CD14-positive monocyte (primary cell): ENCODE measurements at regions not wholly inside any gene's neighbourhood (a gene's known extent, or its start where the extent isn't known, plus 50 kb on each side); places are given as distances from the start of the nearest gene placed in this dataset.
"Not testable (repeated sequence)": the region's sequence is repeated elsewhere in the genome, so short reads cannot be mapped to it uniquely, and the experiment has no call there.

Source experiments
- DNase-seq, 3 donors: peaks; one replicate each; pipeline ENCODE4 v3.0.0-alpha.2; 2011 to 2022
- H2AFZ ChIP-seq: 2 replicates; pipeline ENCODE4 v1.6.0; 2012; ENCODE audit warnings: mild to moderate bottlenecking, low read depth, low read length, inconsistent platforms; ENCODE audit not compliant: insufficient read depth, poor library complexity, severe bottlenecking
- H3K27ac ChIP-seq, 2 donors: 1 replicate in 1 of 2; 2 replicates in 1 of 2; pipeline ENCODE4 v1.5.1; 2012 to 2013; ENCODE audit warnings: low read length in 2 of 2, control low read depth in 1 of 2, inconsistent platforms in 1 of 2, low read depth in 1 of 2, mild to moderate bottlenecking in 1 of 2
- H3K27me3 ChIP-seq, 2 donors: one replicate each; pipeline versions ENCODE4 v1.6.0 to v1.6.1; 2011 to 2013; ENCODE audit warnings: low read length in 2 of 2; ENCODE audit not compliant: control insufficient read depth in 2 of 2, insufficient read depth in 2 of 2
- H3K36me3 ChIP-seq, 2 donors: replicated peaks in 1 of 2; 1 replicate in 1 of 2; 2 replicates in 1 of 2; pipeline versions ENCODE4 v1.5.1 to v1.6.1; 2012 to 2013; ENCODE audit warnings: low read length in 2 of 2, control low read depth in 1 of 2, inconsistent platforms in 1 of 2, mild to moderate bottlenecking in 1 of 2; ENCODE audit not compliant: insufficient read depth in 2 of 2, control insufficient read depth in 1 of 2
- H3K4me1 ChIP-seq, 2 donors: 1 replicate in 1 of 2; 2 replicates in 1 of 2; pipeline versions ENCODE4 v1.5.1 to v1.6.1; 2012 to 2013; ENCODE audit warnings: low read length in 2 of 2, control low read depth in 1 of 2, inconsistent platforms in 1 of 2, mild to moderate bottlenecking in 1 of 2, moderate library complexity in 1 of 2; ENCODE audit not compliant: insufficient read depth in 2 of 2, control insufficient read depth in 1 of 2
- H3K4me2 ChIP-seq: replicated peaks from 2 replicates; pipeline ENCODE3; 2012; ENCODE audit warnings: low read length, moderate library complexity, mild to moderate bottlenecking; ENCODE audit not compliant: poor library complexity, severe bottlenecking; ENCODE audit errors: extremely low read depth
- H3K4me3 ChIP-seq, 3 experiments: fragments of 200-600 bp in 1 of 3; sonication (generic) in 1 of 3; replicated peaks in 1 of 3; 1 replicate in 2 of 3; 2 replicates in 1 of 3; pipeline ENCODE4 v1.5.1; 2011 to 2013; ENCODE audit warnings: low read length in 3 of 3, mild to moderate bottlenecking in 3 of 3, control low read depth in 2 of 3, low read depth in 2 of 3, inconsistent platforms in 1 of 3, moderate library complexity in 1 of 3
- H3K79me2 ChIP-seq: 2 replicates; pipeline ENCODE4 v1.6.0; 2012; ENCODE audit warnings: mild to moderate bottlenecking, control low read depth, inconsistent platforms, low read length, moderate library complexity; ENCODE audit not compliant: insufficient read depth
- H3K9ac ChIP-seq: 2 replicates; pipeline ENCODE4 v1.6.0; 2017; ENCODE audit warnings: low read length, mild to moderate bottlenecking; ENCODE audit not compliant: insufficient read depth, poor library complexity, severe bottlenecking
- H3K9me3 ChIP-seq, 2 donors: replicated peaks in 1 of 2; 1 replicate in 1 of 2; 2 replicates in 1 of 2; pipeline versions ENCODE4 v1.5.1 to v1.6.1; 2012 to 2013; ENCODE audit warnings: low read length in 2 of 2, control low read depth in 1 of 2; ENCODE audit not compliant: control insufficient read depth in 1 of 2, insufficient read depth in 1 of 2
- H4K20me1 ChIP-seq: 2 replicates; pipeline ENCODE4 v1.6.0; 2012; ENCODE audit warnings: mild to moderate bottlenecking, low read length, control low read depth, moderate library complexity; ENCODE audit not compliant: insufficient read depth
- H3K27ac Mint-ChIP-seq, 7 donors: one replicate each; pipeline ENCODE4 v1.8.0; 2020; ENCODE audit warnings: mild to moderate bottlenecking in 7 of 7, mixed read lengths in 7 of 7, moderate library complexity in 6 of 7, inconsistent platforms in 2 of 7
- H3K27me3 Mint-ChIP-seq, 3 donors: one replicate each; pipeline ENCODE4 v1.8.0; 2021 to 2022; ENCODE audit warnings: low read depth in 3 of 3, mild to moderate bottlenecking in 3 of 3, mixed read lengths in 3 of 3, moderate library complexity in 3 of 3, inconsistent platforms in 1 of 3
- H3K36me3 Mint-ChIP-seq, 2 donors: one replicate each; pipeline ENCODE4 v1.8.0; 2020; ENCODE audit warnings: mixed read lengths in 2 of 2, inconsistent platforms in 1 of 2, mild to moderate bottlenecking in 1 of 2
- H3K4me1 Mint-ChIP-seq: one replicate; pipeline ENCODE4 v1.8.0; 2020; ENCODE audit warnings: mild to moderate bottlenecking, mixed read lengths
- H3K4me3 Mint-ChIP-seq, 2 donors: one replicate each; pipeline ENCODE4 v1.8.0; 2020; ENCODE audit warnings: mild to moderate bottlenecking in 2 of 2, mixed read lengths in 2 of 2, moderate library complexity in 1 of 2
- H3K9me3 Mint-ChIP-seq, 7 donors: one replicate each; pipeline ENCODE4 v1.8.0; 2020 to 2022; ENCODE audit warnings: mixed read lengths in 7 of 7, mild to moderate bottlenecking in 6 of 7, moderate library complexity in 6 of 7, inconsistent platforms in 2 of 7
- WGBS: methylation state at CpG from one replicate; pipeline ENCODE4 v1.1.5; 2013; ENCODE audit warnings: missing lambda C conversion rate; ENCODE audit not compliant: insufficient coverage; 5-methylcytosine and 5-hydroxymethylcytosine counted together
- intact Hi-C, 2 donors: fragments of 100-400 bp; cut with micrococcal nuclease; formaldehyde crosslinking; loops; one replicate each; pipeline versions ENCODE4 v1.15.0 to v1.15.1; 2023
- TF ChIP-seq, protein P1 (sequence below): fragments of 200-600 bp; IDR thresholded peaks from one replicate; pipeline ENCODE4 v1.8.0; 2022; ENCODE audit warnings: antibody characterized with exemption, mild to moderate bottlenecking

DNA sequence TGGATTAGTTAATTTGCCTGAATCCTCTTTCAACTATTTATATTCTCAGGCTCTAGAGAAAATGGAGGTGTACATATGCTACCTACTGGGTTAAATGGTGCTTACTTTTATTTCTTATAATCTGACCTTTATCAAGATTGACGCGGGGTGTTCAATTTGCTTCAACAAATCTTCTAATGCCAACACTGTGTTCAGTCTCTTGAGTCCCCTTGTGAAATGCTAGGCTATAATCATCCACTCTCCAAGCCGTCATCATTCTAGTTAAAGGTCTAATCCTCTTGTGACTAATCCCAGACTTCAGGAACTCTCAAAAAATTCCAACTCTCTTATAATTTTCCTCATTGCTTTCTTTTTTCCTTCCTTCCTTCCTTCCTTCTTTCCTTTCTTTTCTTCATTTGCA, 1396.2 kb downstream of the CDH8 start:
- no peak overlapping the region for H3K4me2 ChIP-seq
- H3K9ac ChIP-seq: no peak overlapping the region
- no peak overlapping the region for H3K27ac ChIP-seq
- TF ChIP-seq, protein P1, sequence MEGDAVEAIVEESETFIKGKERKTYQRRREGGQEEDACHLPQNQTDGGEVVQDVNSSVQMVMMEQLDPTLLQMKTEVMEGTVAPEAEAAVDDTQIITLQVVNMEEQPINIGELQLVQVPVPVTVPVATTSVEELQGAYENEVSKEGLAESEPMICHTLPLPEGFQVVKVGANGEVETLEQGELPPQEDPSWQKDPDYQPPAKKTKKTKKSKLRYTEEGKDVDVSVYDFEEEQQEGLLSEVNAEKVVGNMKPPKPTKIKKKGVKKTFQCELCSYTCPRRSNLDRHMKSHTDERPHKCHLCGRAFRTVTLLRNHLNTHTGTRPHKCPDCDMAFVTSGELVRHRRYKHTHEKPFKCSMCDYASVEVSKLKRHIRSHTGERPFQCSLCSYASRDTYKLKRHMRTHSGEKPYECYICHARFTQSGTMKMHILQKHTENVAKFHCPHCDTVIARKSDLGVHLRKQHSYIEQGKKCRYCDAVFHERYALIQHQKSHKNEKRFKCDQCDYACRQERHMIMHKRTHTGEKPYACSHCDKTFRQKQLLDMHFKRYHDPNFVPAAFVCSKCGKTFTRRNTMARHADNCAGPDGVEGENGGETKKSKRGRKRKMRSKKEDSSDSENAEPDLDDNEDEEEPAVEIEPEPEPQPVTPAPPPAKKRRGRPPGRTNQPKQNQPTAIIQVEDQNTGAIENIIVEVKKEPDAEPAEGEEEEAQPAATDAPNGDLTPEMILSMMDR: no peak
- Mint-ChIP-seq H3K27ac (no peak overlapping the region), H3K36me3 (no peaks in the 10 kb centered on the region), H3K27me3 (no peaks in the 10 kb centered on the region), H3K4me1 (no peaks in the 10 kb centered on the region), H3K9me3 (peaks cover 1 to 15% (median 4%) of the 10 kb centered on the region in 7 donors), H3K4me3 (no peak overlapping the region)
- H3K36me3 ChIP-seq: no peaks in the 10 kb centered on the region
- H3K9me3 ChIP-seq: peaks cover 0 to 10% of the 10 kb centered on the region in 2 donors
- H3K79me2 ChIP-seq: no peaks in the 10 kb centered on the region
- no peak overlapping the region for H2AFZ ChIP-seq
- H3K4me1 ChIP-seq: no peaks in the 10 kb centered on the region
- H3K4me3 ChIP-seq: no peak overlapping the region
- no peak for DNase-seq
- H4K20me1 ChIP-seq: no peaks in the 10 kb centered on the region
- intact Hi-C loops: no loop called here
- H3K27me3 ChIP-seq: no peaks in the 10 kb centered on the region
- WGBS: 94% methylated on average over 3 of the region's 3 CpGs

DNA sequence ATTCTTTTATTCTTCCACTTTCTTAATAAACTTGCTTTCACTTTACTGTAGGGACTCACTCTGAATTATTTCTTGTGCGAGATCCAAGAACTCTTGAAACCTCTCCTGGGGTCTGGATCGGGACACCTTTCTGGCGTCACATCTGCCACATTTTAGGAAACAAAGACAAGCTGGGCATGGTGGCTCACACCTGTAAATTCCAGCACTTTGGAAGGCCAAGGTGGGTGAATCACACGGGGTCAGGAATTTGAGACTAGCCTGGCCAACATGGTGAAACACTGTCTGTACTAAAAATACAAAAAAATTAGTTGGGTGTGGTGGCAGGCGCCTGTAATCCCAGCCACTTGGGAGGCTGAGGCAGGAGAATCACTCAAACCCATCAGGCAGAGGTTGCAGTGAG, 1399.6 kb downstream of the CDH8 start:
- H3K36me3 Mint-ChIP-seq, H3K4me3 Mint-ChIP-seq, H3K36me3 ChIP-seq, H3K4me3 ChIP-seq, H3K27me3 Mint-ChIP-seq, H4K20me1 ChIP-seq, H3K4me2 ChIP-seq, H3K27ac Mint-ChIP-seq, H3K4me1 Mint-ChIP-seq, H3K27me3 ChIP-seq, H3K9ac ChIP-seq, intact Hi-C loops, H3K27ac ChIP-seq, DNase-seq, H3K9me3 ChIP-seq, H2AFZ ChIP-seq, H3K79me2 ChIP-seq, H3K4me1 ChIP-seq: not testable (repeated sequence)
- peaks cover 0 to 18% (median 4%) of the 10 kb centered on the region in 7 donors for H3K9me3 Mint-ChIP-seq
- WGBS: 97% methylated on average over 4 of the region's 5 CpGs
